Colonic mucosa (tissue), 4 donors: ENCODE measurements at regions not wholly inside any gene's neighbourhood (a gene's known extent, or its start where the extent isn't known, plus 50 kb on each side); places are given as distances from the start of the nearest gene placed in this dataset.
A peak's percentile ranks its signal among the peaks of the same experiment; 100 is the strongest.

Experiments used
- DNase-seq: peaks from one replicate; pipeline ENCODE4 v3.0.0-alpha.2; 2020
- H3K27ac ChIP-seq: fragments of 200-600 bp; one replicate; pipeline ENCODE4 v1.8.0; 2021
- H3K27me3 ChIP-seq: fragments of 200-600 bp; one replicate; pipeline ENCODE4 v1.8.0; 2021
- H3K36me3 ChIP-seq: fragments of 200-600 bp; one replicate; pipeline ENCODE4 v1.8.0; 2021
- H3K4me1 ChIP-seq: fragments of 200-600 bp; one replicate; pipeline ENCODE4 v1.8.0; 2021; ENCODE audit warnings: mild to moderate bottlenecking
- H3K4me3 ChIP-seq: fragments of 200-600 bp; one replicate; pipeline ENCODE4 v1.8.0; 2021
- H3K9ac ChIP-seq, 2 donors: one replicate each; pipeline ENCODE4 v1.7.0; 2013; ENCODE audit warnings: control low read depth in 2 of 2, low read depth in 2 of 2, low read length in 2 of 2
- H3K9me3 ChIP-seq: fragments of 200-600 bp; one replicate; pipeline ENCODE4 v1.8.0; 2021
- intact Hi-C: fragments of 100-400 bp; cut with DNase I; formaldehyde crosslinking; loops from one replicate; pipeline ENCODE4 v1.14.1; 2022
- TF ChIP-seq, protein P1 (sequence below): fragments of 200-600 bp; IDR thresholded peaks from one replicate; pipeline ENCODE4 v1.8.0; 2022; ENCODE audit warnings: antibody characterized with exemption, mild to moderate bottlenecking
- donor health status: healthy.
- donor health status: DM: no; HTN: no; CAD: no.
- donor health status: DM: no; HTN: no; CAD: no.

DNA sequence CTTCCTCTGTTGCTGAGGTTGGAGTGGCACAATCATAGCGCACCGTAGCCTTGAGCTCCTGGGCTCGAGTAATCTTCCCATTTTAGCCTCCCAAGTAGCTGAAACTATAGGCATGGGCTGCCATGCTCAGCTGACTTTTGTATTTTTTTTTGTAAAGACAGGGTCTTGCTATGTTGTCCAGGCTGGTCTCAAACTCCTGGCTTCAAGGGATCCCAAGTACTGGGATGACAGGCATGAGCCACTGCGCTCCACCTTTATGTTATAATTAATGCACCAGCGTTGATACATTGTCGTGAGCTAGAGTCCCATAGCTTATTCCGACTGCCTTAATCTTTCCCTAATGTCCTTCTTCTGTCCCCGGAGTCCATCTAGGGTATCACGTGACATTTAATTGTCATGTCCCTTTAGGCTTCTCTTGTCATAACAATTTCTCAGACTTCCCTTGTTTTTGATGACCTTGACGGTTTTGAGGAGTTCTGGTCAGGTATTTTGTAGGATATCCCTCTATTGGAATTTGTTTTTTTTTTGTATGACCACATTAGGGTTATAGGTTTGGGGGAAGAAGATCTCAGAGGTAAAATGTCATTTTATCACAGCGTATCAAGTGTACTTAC, 63.9 kb downstream of the CEBPB start:
- no peaks in the 10 kb centered on the region for H3K9me3 ChIP-seq
- TF ChIP-seq, protein P1, sequence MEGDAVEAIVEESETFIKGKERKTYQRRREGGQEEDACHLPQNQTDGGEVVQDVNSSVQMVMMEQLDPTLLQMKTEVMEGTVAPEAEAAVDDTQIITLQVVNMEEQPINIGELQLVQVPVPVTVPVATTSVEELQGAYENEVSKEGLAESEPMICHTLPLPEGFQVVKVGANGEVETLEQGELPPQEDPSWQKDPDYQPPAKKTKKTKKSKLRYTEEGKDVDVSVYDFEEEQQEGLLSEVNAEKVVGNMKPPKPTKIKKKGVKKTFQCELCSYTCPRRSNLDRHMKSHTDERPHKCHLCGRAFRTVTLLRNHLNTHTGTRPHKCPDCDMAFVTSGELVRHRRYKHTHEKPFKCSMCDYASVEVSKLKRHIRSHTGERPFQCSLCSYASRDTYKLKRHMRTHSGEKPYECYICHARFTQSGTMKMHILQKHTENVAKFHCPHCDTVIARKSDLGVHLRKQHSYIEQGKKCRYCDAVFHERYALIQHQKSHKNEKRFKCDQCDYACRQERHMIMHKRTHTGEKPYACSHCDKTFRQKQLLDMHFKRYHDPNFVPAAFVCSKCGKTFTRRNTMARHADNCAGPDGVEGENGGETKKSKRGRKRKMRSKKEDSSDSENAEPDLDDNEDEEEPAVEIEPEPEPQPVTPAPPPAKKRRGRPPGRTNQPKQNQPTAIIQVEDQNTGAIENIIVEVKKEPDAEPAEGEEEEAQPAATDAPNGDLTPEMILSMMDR: no peak
- no peaks in the 10 kb centered on the region for H3K27me3 ChIP-seq
- H3K27ac ChIP-seq: no peak overlapping the region
- H3K4me1 ChIP-seq: peaks cover 2% of the 10 kb centered on the region
- no peaks in the 10 kb centered on the region for H3K36me3 ChIP-seq
- H3K9ac ChIP-seq: no peak overlapping the region
- no peak overlapping the region for H3K4me3 ChIP-seq
- intact Hi-C loops: no loop called here
- no peak for DNase-seq

DNA sequence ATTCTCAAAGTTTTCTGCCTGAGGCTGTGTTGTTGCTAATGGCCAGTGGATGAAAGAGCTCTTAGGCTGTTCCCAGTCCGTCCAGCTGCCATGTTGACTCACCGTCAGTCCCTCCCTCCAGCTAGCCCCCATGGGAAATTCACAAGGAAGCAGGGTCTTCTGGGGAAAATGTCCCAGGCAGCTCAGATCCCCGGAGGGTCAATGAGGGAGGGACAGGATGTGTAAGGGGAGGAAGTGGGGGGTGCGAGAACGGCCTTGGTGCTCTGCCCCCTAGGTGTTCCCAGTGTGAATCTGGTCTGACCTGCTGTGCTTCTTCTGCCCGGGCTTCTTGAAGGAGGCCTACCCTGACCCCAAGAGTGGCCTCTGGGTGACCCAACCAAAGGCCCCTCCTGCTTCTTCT, 65.9 kb downstream of the CEBPB start:
- H3K27ac ChIP-seq: no peak overlapping the region
- H3K9ac ChIP-seq: no peak overlapping the region
- peaks cover 10% of the 10 kb centered on the region for H3K4me1 ChIP-seq
- no peaks in the 10 kb centered on the region for H3K36me3 ChIP-seq
- H3K27me3 ChIP-seq: no peaks in the 10 kb centered on the region
- DNase-seq: no peak
- H3K9me3 ChIP-seq: no peaks in the 10 kb centered on the region
- intact Hi-C loops: no loop called here
- TF ChIP-seq, protein P1: no peak
- H3K4me3 ChIP-seq: no peak overlapping the region

DNA sequence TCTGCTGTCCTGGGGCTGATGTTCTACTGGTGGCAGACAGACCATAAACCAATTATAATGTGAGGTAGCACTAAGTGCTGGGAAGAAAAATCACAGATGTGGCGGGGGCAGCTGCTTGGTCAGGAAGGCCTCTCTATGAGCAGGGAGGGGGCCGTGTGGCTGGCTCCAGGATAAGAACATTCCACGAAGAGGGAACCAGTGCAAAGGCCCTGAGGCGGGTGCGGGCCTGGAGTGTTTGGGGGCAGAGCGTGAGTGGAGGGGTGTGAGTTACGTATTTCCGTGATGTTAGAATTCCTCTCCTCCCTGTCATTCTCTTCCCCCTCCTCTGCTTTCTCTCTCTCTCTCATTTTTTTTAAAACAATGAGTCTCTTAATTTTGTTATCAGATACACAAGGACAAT, 67.2 kb downstream of the CEBPB start:
- Histone ChIP-seq H3K27ac (no peak overlapping the region), H3K9ac (no peak overlapping the region), H3K9me3 (no peaks in the 10 kb centered on the region), H3K4me3 (no peak overlapping the region), H3K27me3 (no peaks in the 10 kb centered on the region), H3K4me1 (peaks cover 10% of the 10 kb centered on the region), H3K36me3 (no peaks in the 10 kb centered on the region)
- TF ChIP-seq, protein P1: no peak
- no peak for DNase-seq
- intact Hi-C loops: no loop called here

DNA sequence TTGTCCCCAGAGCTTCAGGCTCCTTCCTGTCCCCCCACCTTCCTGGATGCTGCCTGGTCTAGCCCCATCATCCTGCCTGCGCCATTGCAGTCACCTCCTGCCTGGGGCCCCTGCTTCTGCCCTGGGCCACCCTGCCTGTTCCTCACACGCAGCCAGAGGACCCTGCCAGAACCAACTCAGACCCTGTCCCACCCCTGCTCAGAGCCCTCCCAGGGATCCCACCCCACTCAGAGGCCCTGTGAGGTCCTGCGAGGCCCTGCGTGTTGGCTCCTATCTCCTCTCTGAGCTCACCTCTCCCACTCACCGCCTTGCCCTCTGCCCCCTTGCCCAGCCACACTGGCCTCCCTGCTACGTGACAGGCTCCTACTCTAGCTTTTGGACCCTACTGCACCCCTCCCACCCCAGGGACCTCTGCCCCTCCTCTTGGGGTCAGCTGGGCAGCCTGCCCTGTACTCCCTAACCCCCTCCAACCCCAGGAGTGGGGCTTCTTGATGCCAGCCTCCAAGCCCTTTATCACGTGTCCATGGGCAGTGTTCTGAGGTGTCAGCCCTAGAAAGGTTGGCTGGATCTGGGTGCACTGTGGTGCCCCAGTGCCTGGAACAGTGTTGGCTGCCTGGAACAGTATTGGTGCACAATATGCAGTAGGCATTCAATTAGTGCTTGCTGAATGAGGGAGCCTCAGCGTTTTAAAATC, 68.3 kb downstream of the CEBPB start:
- no peak overlapping the region for H3K4me3 ChIP-seq
- H3K4me1 ChIP-seq: peaks cover 10% of the 10 kb centered on the region
- intact Hi-C loops: no loop called here
- TF ChIP-seq, protein P1: no peak
- H3K9ac ChIP-seq: peak overlapping the region in 1 of 2 donors; percentile 38
- no peaks in the 10 kb centered on the region for H3K9me3 ChIP-seq
- no peak overlapping the region for H3K27ac ChIP-seq
- no peaks in the 10 kb centered on the region for H3K27me3 ChIP-seq
- DNase-seq: no peak
- no peaks in the 10 kb centered on the region for H3K36me3 ChIP-seq

DNA sequence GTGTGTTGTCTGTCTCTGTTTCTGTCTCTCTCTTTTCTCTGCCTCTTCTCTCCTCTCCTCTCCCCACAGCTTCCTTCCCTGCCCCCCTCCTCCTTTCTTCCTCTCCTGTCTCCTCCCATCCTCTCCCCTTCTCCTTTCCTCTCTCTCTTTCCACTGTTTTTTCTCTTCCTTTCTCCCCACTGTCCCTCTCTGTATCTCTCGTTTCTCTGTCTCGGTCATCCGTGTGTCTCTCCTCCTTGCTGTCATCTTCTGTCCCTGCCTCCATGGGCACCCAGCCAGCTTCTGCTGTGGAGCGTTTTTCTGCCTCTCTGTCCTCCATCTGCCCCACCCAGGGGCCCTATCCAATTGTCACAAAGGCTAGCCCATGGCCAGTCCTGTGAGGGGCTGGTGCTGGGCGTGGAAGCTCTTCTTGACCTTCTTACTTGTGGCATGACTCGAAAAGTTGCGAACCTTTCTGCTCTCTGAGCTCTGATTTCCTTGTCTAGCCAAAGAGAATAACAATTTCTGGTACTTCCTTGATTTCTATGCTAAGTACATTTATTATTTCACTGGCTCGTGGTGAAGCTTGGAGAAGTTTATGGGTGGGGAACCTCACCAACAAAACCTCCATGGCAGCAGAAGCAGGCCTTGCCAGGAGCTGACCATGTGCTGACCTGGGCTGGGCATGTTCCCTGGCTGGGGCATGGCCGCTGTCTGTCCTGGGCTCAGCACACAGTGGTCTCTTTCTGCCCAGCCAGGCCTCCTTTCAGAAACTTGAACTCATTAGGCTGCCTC, 69.3 kb downstream of the CEBPB start:
- Histone ChIP-seq H3K36me3 (no peaks in the 10 kb centered on the region), H3K9me3 (no peaks in the 10 kb centered on the region), H3K9ac (peak overlapping the region in 1 of 2 donors; percentile 38), H3K27ac (peak overlapping the region; percentile 55), H3K27me3 (no peaks in the 10 kb centered on the region), H3K4me1 (peaks cover 10% of the 10 kb centered on the region), H3K4me3 (no peak overlapping the region)
- peak; percentile 73 for DNase-seq
- TF ChIP-seq, protein P1: no peak
- intact Hi-C loops: no loop called here
